Erythroblast (primary cell): ENCODE measurements at regions not wholly inside any gene's neighbourhood (a gene's known extent, or its start where the extent isn't known, plus 50 kb on each side); places are given as distances from the start of the nearest gene placed in this dataset.

Experiments
- GATA1 ChIP-seq: IDR thresholded peaks from 2 replicates; pipeline ENCODE4 v1.6.1; 2011; ENCODE audit warnings: low read depth, mild to moderate bottlenecking, control low read depth, low read length, moderate library complexity
- POLR2A ChIP-seq: IDR thresholded peaks from 2 replicates; pipeline ENCODE4 v1.6.1; 2011; ENCODE audit warnings: mild to moderate bottlenecking, low read length

GRCh38 chr16:7919782-7920181, 587.1 kb downstream of the RBFOX1 start:
- TF ChIP-seq POLR2A (no peak), GATA1 (no peak)
